ENCODE measurements at regions not wholly inside any gene's neighbourhood (a gene's known extent, or its start where the extent isn't known, plus 50 kb on each side); places are given as distances from the start of the nearest gene placed in this dataset.

- DNase-seq (ENCODE audit: low read depth) = no peak
Observed at GRCh38 chr6:14731611-14732010, 514.3 kb upstream of the JARID2 start.

- DNase-seq (ENCODE audit: low read depth) = no peak
Observed at GRCh38 chr6:14732226-14732843, 513.5 kb upstream of the JARID2 start.

- peak; percentile 42 for DNase-seq (ENCODE audit: low read depth)
Observed at GRCh38 chr6:14732844-14733757, 512.8 kb upstream of the JARID2 start.

GRCh38 chr6:14734052-14734415 is 511.8 kb upstream of the JARID2 start:
- no peak for DNase-seq (ENCODE audit: low read depth)

- peak; percentile 87 for DNase-seq (ENCODE audit: low read depth)
Observed at GRCh38 chr6:14734416-14735340, 511.2 kb upstream of the JARID2 start.

- DNase-seq (ENCODE audit: low read depth) = no peak
Observed at GRCh38 chr6:14735956-14736486, 509.8 kb upstream of the JARID2 start.

- DNase-seq (ENCODE audit: low read depth) = no peak
Observed at GRCh38 chr6:14736554-14736953, 509.3 kb upstream of the JARID2 start.

GRCh38 chr6:14738497-14738896 is 507.4 kb upstream of the JARID2 start:
- DNase-seq (ENCODE audit: low read depth) = no peak

- no peak for DNase-seq (ENCODE audit: low read depth)
Observed at GRCh38 chr6:14738933-14739332, 506.9 kb upstream of the JARID2 start.

- DNase-seq (ENCODE audit: low read depth) = no peak
Observed at GRCh38 chr6:14739827-14740226, 506.0 kb upstream of the JARID2 start.

GRCh38 chr6:14742171-14742570 is 503.7 kb upstream of the JARID2 start:
- DNase-seq (ENCODE audit: low read depth) = no peak

- no peak for DNase-seq (ENCODE audit: low read depth)
Observed at GRCh38 chr6:14742680-14743079, 503.2 kb upstream of the JARID2 start.

GRCh38 chr6:14743144-14743473 is 502.8 kb upstream of the JARID2 start:
- DNase-seq (ENCODE audit: low read depth) = no peak

GRCh38 chr6:14743474-14744211 is 502.2 kb upstream of the JARID2 start:
- peak; percentile 99 for DNase-seq (ENCODE audit: low read depth)

GRCh38 chr6:14744212-14744556 is 501.7 kb upstream of the JARID2 start:
- DNase-seq (ENCODE audit: low read depth) = no peak

- DNase-seq (ENCODE audit: low read depth) = no peak
Observed at GRCh38 chr6:14746139-14746837, 499.6 kb upstream of the JARID2 start.

- peak; percentile 84 for DNase-seq (ENCODE audit: low read depth)
Observed at GRCh38 chr6:14747881-14748520, 497.9 kb upstream of the JARID2 start.

- no peak for DNase-seq (ENCODE audit: low read depth)
Observed at GRCh38 chr6:14748679-14749078, 497.2 kb upstream of the JARID2 start.

- no peak for DNase-seq (ENCODE audit: low read depth)
Observed at GRCh38 chr6:14750059-14750661, 495.7 kb upstream of the JARID2 start.

- DNase-seq (ENCODE audit: low read depth) = no peak
Observed at GRCh38 chr6:14751645-14752175, 494.2 kb upstream of the JARID2 start.
